ENCODE measurements at regions not wholly inside any gene's neighbourhood (a gene's known extent, or its start where the extent isn't known, plus 50 kb on each side); places are given as distances from the start of the nearest gene placed in this dataset.
"Not testable (repeated sequence)": the region's sequence is repeated elsewhere in the genome, so short reads cannot be mapped to it uniquely, and the experiment has no call there.

GRCh38 chr10:42883993-42884983 lies 101.7 kb downstream of the BMS1 start:
- DNase-seq = no peak

GRCh38 chr10:42885491-42886270 lies 103.1 kb downstream of the BMS1 start:
- DNase-seq = no peak

GRCh38 chr10:42887734-42888503 lies 105.3 kb downstream of the BMS1 start:
- DNase-seq = no peak

GRCh38 chr10:42888504-42889095 lies 106.0 kb downstream of the BMS1 start:
- no peak for DNase-seq

GRCh38 chr10:42896735-42897134 lies 114.1 kb downstream of the BMS1 start:
- DNase-seq = no peak

GRCh38 chr10:42898037-42898960 lies 115.7 kb downstream of the BMS1 start:
- DNase-seq = no peak

- DNase-seq = no peak
Observed at GRCh38 chr10:42899036-42899435, 116.4 kb downstream of the BMS1 start.

GRCh38 chr10:42900346-42900745 lies 117.8 kb downstream of the BMS1 start:
- not testable (repeated sequence) for DNase-seq

- no peak for DNase-seq
Observed at GRCh38 chr10:42911359-42911758, 128.8 kb downstream of the BMS1 start.

- DNase-seq = no peak
Observed at GRCh38 chr10:42916974-42917373, 134.4 kb downstream of the BMS1 start.

- no peak for DNase-seq
Observed at GRCh38 chr10:42917821-42918220, 135.2 kb downstream of the BMS1 start.

- DNase-seq = no peak
Observed at GRCh38 chr10:42921951-42922350, 139.4 kb downstream of the BMS1 start.

- no peak for DNase-seq
Observed at GRCh38 chr10:42924484-42924883, 141.9 kb downstream of the BMS1 start.

GRCh38 chr10:42926843-42927242 lies 144.2 kb downstream of the BMS1 start:
- no peak for DNase-seq

- no peak for DNase-seq
Observed at GRCh38 chr10:42928064-42928463, 145.5 kb downstream of the BMS1 start.

GRCh38 chr10:42929236-42929635 lies 146.6 kb downstream of the BMS1 start:
- DNase-seq = no peak

GRCh38 chr10:42929993-42930392 lies 146.9 kb upstream of the RET start:
- no peak for DNase-seq

GRCh38 chr10:42930516-42931192 lies 146.2 kb upstream of the RET start:
- DNase-seq = no peak

GRCh38 chr10:42932116-42932515 lies 144.8 kb upstream of the RET start:
- DNase-seq = no peak

GRCh38 chr10:42932735-42933447 lies 144.0 kb upstream of the RET start:
- peak; percentile 88 for DNase-seq

All from CD4-positive, alpha-beta T cell treated with Interleukin-17A for 4 hours (primary cell).